ENCODE measurements at regions not wholly inside any gene's neighbourhood (a gene's known extent, or its start where the extent isn't known, plus 50 kb on each side); places are given as distances from the start of the nearest gene placed in this dataset.

GRCh38 chr9:84419031-84419602 is 78.6 kb upstream of the SLC28A3 start:
- DNase-seq (ENCODE audit: low read depth), result no peak
- no peak for TF ChIP-seq CTCF (conservative IDR thresholded peaks at IDR 0.05; ENCODE audit: control insufficient read depth, insufficient read depth, low read depth, low read length)
- H3K4me3 ChIP-seq (ENCODE audit: control insufficient read depth, low read depth, low read length), result no peak overlapping the region

GRCh38 chr9:84424931-84425330 is 84.4 kb upstream of the SLC28A3 start:
- no peak for TF ChIP-seq CTCF (conservative IDR thresholded peaks at IDR 0.05; ENCODE audit: control insufficient read depth, insufficient read depth, low read depth, low read length)
- no peak overlapping the region for H3K4me3 ChIP-seq (ENCODE audit: control insufficient read depth, low read depth, low read length)
- DNase-seq (ENCODE audit: low read depth), result no peak

- no peak overlapping the region for H3K4me3 ChIP-seq (ENCODE audit: control insufficient read depth, low read depth, low read length)
- TF ChIP-seq CTCF (conservative IDR thresholded peaks at IDR 0.05; ENCODE audit: control insufficient read depth, insufficient read depth, low read depth, low read length), result no peak
Observed at GRCh38 chr9:84432746-84433145, 92.2 kb upstream of the SLC28A3 start.

GRCh38 chr9:84435902-84436301 is 95.3 kb upstream of the SLC28A3 start:
- no peak for TF ChIP-seq CTCF (conservative IDR thresholded peaks at IDR 0.05; ENCODE audit: control insufficient read depth, insufficient read depth, low read depth, low read length)
- no peak overlapping the region for H3K4me3 ChIP-seq (ENCODE audit: control insufficient read depth, low read depth, low read length)
- no peak for DNase-seq (ENCODE audit: low read depth)

More at GRCh38 chr9:84432746-84433145, 92.2 kb upstream of the SLC28A3 start:
- DNase-seq (ENCODE audit: low read depth), result no peak

GRCh38 chr9:84436386-84437109 is 96.0 kb upstream of the SLC28A3 start:
- no peak for TF ChIP-seq CTCF (conservative IDR thresholded peaks at IDR 0.05; ENCODE audit: control insufficient read depth, insufficient read depth, low read depth, low read length)
- no peak for DNase-seq (ENCODE audit: low read depth)
- H3K4me3 ChIP-seq (ENCODE audit: control insufficient read depth, low read depth, low read length), result no peak overlapping the region

- DNase-seq (ENCODE audit: low read depth), result no peak
- no peak for TF ChIP-seq CTCF (conservative IDR thresholded peaks at IDR 0.05; ENCODE audit: control insufficient read depth, insufficient read depth, low read depth, low read length)
- no peak overlapping the region for H3K4me3 ChIP-seq (ENCODE audit: control insufficient read depth, low read depth, low read length)
Observed at GRCh38 chr9:84438391-84438790, 97.8 kb upstream of the SLC28A3 start.

Measured in fibroblast of mammary gland (primary cell).